ENCODE measurements at regions not wholly inside any gene's neighbourhood (a gene's known extent, or its start where the extent isn't known, plus 50 kb on each side); places are given as distances from the start of the nearest gene placed in this dataset.

DNA sequence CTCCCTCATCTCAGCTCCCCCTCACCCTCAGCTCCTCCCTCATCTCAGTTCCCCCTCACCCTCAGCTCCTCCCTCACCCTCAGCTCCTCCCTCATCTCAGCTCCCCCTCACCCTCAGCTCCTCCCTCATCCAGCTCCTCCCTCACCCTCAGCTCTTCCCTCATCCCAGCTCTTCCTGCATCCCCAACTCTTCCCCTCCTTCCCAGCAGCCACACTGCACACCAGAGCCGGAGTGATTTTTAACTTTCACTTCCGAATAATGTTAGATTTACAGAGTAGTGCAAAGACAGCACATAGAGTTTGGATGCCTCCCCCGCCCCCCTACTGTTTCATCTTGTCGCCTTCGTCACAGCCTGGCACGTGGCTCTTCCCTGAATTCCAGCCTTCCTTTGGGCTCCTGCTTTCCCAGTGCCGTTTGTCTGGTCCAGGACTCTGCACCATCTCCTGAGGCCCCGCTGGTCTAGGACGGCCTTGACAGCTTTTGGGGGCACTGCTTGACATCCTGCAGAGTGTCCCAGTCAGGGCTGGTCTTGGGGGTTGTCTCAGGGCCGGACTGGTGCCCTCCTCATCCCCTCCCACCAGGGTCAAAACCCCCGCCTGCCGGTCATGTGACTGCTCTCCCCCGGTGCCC lies 110.2 kb downstream of the FAM53A start:
- no peak for TF ChIP-seq POLR2AphosphoS5 (IDR thresholded peaks at IDR 0.05)
- TF ChIP-seq, protein P1, sequence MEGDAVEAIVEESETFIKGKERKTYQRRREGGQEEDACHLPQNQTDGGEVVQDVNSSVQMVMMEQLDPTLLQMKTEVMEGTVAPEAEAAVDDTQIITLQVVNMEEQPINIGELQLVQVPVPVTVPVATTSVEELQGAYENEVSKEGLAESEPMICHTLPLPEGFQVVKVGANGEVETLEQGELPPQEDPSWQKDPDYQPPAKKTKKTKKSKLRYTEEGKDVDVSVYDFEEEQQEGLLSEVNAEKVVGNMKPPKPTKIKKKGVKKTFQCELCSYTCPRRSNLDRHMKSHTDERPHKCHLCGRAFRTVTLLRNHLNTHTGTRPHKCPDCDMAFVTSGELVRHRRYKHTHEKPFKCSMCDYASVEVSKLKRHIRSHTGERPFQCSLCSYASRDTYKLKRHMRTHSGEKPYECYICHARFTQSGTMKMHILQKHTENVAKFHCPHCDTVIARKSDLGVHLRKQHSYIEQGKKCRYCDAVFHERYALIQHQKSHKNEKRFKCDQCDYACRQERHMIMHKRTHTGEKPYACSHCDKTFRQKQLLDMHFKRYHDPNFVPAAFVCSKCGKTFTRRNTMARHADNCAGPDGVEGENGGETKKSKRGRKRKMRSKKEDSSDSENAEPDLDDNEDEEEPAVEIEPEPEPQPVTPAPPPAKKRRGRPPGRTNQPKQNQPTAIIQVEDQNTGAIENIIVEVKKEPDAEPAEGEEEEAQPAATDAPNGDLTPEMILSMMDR (IDR thresholded peaks at IDR 0.05 in 8 of 11, conservative IDR thresholded peaks at IDR 0.05 in 3 of 11), result no peak
